Gastrocnemius medialis (tissue), 4 donors: ENCODE measurements at regions not wholly inside any gene's neighbourhood (a gene's known extent, or its start where the extent isn't known, plus 50 kb on each side); places are given as distances from the start of the nearest gene placed in this dataset.
"Not testable (repeated sequence)": the region's sequence is repeated elsewhere in the genome, so short reads cannot be mapped to it uniquely, and the experiment has no call there.

ENCODE experiments used
- ATAC-seq, 2 donors: fragments of 150-250 bp; one replicate each; pipeline ENCODE4 v1.9.1; 2016
- DNase-seq, 2 donors: peaks; one replicate each; pipeline ENCODE4 v3.0.0-alpha.2; 2019
- H3K27ac ChIP-seq, 4 donors: fragments of 200-600 bp; sonication (generic); 1 replicate in 1 of 4; 2 replicates in 3 of 4; pipeline ENCODE4 v1.5.1; 2016 to 2018; ENCODE audit warnings: mild to moderate bottlenecking in 2 of 4, moderate library complexity in 1 of 4
- H3K27me3 ChIP-seq, 3 donors: fragments of 200-600 bp; sonication (generic) in 2 of 3; 1 replicate in 1 of 3; 2 replicates in 2 of 3; pipeline versions ENCODE4 v1.5.1 to v1.6.0; 2016 to 2019; ENCODE audit warnings: mild to moderate bottlenecking in 1 of 3, moderate library complexity in 1 of 3
- H3K36me3 ChIP-seq, 2 donors: fragments of 200-600 bp; sonication (generic) in 1 of 2; one replicate each; pipeline ENCODE4 v1.5.1; 2017 to 2018
- H3K4me1 ChIP-seq, 2 donors: fragments of 200-600 bp; sonication (generic) in 1 of 2; one replicate each; pipeline ENCODE4 v1.5.1; 2016 to 2017; ENCODE audit warnings: mild to moderate bottlenecking in 2 of 2
- H3K4me3 ChIP-seq, 4 donors: fragments of 200-600 bp; sonication (generic) in 3 of 4; 1 replicate in 1 of 4; 2 replicates in 3 of 4; pipeline ENCODE4 v1.5.1; 2016 to 2019; ENCODE audit warnings: mild to moderate bottlenecking in 2 of 4
- H3K9me3 ChIP-seq, 3 donors: fragments of 200-600 bp; sonication (generic) in 2 of 3; 1 replicate in 1 of 3; 2 replicates in 2 of 3; pipeline ENCODE4 v1.5.1; 2016 to 2019
- POLR2A ChIP-seq, 2 donors: fragments of 450-650 bp; IDR thresholded peaks; one replicate each; pipeline ENCODE4 v1.6.1; 2017; ENCODE audit warnings: antibody characterized with exemption in 2 of 2, mild to moderate bottlenecking in 2 of 2, moderate library complexity in 2 of 2
- in situ Hi-C, 4 donors: fragments of 200-750 bp; cut with MboI; loops; one replicate each; pipeline versions ENCODE4 v1.15.0 to v1.8.0; 2017; ENCODE audit warnings: low sequenced_read_pairs in 4 of 4
- intact Hi-C: fragments of 100-400 bp; cut with DNase I; formaldehyde crosslinking; loops from one replicate; pipeline ENCODE4 v1.15.1; 2023; ENCODE audit warnings: low total_unique reads
- TF ChIP-seq, protein P1 (sequence below), 5 experiments: fragments of 450-650 bp in 3 of 5; fragments of 200-600 bp in 2 of 5; sonication (generic) in 2 of 5; IDR thresholded peaks in 4 of 5; conservative IDR thresholded peaks in 1 of 5; 1 replicate in 4 of 5; 2 replicates in 1 of 5; pipeline ENCODE4 v1.5.1; 2016 to 2019; ENCODE audit warnings: antibody characterized with exemption in 5 of 5, mild to moderate bottlenecking in 3 of 5, moderate library complexity in 3 of 5

DNA sequence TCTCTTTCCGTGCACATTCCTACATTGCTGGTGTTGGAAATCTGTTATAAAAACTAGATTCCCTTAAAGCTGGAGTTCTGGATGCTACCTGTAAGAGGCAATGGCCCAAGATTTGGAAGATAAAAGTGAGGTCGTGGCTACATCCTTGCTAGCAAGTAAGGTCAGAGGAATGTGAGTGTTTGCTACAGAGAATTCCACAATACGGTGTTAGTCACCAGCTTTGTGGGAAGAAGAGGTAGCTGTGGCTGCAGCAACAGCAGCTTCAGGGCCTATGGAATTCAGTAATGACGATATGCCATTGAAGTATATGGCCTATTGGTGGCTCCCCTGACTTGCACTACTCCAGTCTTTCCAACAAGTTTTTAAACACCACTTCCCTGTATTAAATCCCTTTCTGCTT, 227.7 kb upstream of the TMEM260 start:
- intact Hi-C loops = no loop called here
- H3K9me3 ChIP-seq = peaks cover 0 to 8% (median 0%) of the 10 kb centered on the region in 3 donors
- no peak for DNase-seq
- no peaks in the 10 kb centered on the region for H3K36me3 ChIP-seq
- H3K4me1 ChIP-seq = no peaks in the 10 kb centered on the region
- in situ Hi-C loops = no loop called here
- H3K4me3 ChIP-seq = no peak overlapping the region
- TF ChIP-seq POLR2A (IDR thresholded peaks at IDR 0.05) = no peak
- TF ChIP-seq, protein P1, sequence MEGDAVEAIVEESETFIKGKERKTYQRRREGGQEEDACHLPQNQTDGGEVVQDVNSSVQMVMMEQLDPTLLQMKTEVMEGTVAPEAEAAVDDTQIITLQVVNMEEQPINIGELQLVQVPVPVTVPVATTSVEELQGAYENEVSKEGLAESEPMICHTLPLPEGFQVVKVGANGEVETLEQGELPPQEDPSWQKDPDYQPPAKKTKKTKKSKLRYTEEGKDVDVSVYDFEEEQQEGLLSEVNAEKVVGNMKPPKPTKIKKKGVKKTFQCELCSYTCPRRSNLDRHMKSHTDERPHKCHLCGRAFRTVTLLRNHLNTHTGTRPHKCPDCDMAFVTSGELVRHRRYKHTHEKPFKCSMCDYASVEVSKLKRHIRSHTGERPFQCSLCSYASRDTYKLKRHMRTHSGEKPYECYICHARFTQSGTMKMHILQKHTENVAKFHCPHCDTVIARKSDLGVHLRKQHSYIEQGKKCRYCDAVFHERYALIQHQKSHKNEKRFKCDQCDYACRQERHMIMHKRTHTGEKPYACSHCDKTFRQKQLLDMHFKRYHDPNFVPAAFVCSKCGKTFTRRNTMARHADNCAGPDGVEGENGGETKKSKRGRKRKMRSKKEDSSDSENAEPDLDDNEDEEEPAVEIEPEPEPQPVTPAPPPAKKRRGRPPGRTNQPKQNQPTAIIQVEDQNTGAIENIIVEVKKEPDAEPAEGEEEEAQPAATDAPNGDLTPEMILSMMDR (IDR thresholded peaks at IDR 0.05 in 4 of 5, conservative IDR thresholded peaks at IDR 0.05 in 1 of 5) = no peak
- H3K27me3 ChIP-seq = no peaks in the 10 kb centered on the region
- no peak overlapping the region for H3K27ac ChIP-seq
- no peak for ATAC-seq

DNA sequence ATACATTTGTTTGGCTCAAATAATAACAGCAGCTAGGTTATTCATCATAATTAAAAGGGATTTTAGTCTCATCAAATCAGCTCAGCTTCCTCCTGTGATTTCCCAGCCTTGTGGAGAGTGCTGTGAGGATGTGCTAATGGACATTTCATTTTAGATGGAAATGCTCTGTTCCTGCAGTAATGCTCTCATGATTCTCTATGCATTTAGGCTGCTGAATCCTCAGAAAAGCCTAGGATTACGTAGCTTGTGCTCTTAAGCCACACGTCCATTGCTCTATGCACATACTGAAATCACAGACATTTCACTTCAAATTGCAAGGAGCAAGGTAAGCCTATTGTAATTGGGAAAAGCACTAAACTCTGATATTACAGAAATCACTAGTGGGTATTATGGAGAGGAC, 226.6 kb upstream of the TMEM260 start:
- Histone ChIP-seq H3K36me3 (no peaks in the 10 kb centered on the region), H3K4me1 (no peaks in the 10 kb centered on the region), H3K4me3 (no peak overlapping the region), H3K27ac (no peak overlapping the region), H3K9me3 (peaks cover 0 to 8% (median 0%) of the 10 kb centered on the region in 3 donors), H3K27me3 (no peaks in the 10 kb centered on the region)
- DNase-seq (no peak), ATAC-seq (no peak)
- in situ Hi-C loops = no loop called here
- no peak for TF ChIP-seq POLR2A (IDR thresholded peaks at IDR 0.05)
- TF ChIP-seq, protein P1 (IDR thresholded peaks at IDR 0.05 in 4 of 5, conservative IDR thresholded peaks at IDR 0.05 in 1 of 5) = no peak
- intact Hi-C loops = no loop called here

DNA sequence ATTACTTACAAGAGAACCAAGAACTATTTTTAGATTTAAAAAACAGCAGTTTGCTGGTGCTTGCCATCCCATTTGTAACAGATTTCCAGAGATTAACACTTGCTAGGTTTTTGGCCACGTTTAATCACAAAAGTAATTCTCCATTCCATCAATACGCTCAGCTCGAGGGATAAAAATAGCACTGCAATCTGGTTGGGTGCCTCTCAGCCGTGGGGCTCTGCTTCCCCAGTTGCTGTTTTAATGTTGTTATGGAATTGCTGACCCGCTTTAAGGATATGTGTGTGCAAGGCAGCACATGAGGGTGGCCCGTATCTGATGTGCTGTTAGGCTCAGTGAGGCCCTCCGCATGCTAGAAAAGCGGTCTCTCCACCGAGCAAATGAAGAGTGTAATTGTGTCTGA, 222.2 kb upstream of the TMEM260 start:
- Histone ChIP-seq H3K27ac (no peak overlapping the region), H3K4me1 (no peaks in the 10 kb centered on the region), H3K4me3 (no peak overlapping the region), H3K27me3 (no peaks in the 10 kb centered on the region), H3K36me3 (no peaks in the 10 kb centered on the region), H3K9me3 (no peaks in the 10 kb centered on the region)
- TF ChIP-seq, protein P1 (IDR thresholded peaks at IDR 0.05 in 4 of 5, conservative IDR thresholded peaks at IDR 0.05 in 1 of 5) = no peak
- no peak for TF ChIP-seq POLR2A (IDR thresholded peaks at IDR 0.05)
- intact Hi-C loops (no loop called here), in situ Hi-C loops (no loop called here)
- ATAC-seq (no peak), DNase-seq (no peak)

DNA sequence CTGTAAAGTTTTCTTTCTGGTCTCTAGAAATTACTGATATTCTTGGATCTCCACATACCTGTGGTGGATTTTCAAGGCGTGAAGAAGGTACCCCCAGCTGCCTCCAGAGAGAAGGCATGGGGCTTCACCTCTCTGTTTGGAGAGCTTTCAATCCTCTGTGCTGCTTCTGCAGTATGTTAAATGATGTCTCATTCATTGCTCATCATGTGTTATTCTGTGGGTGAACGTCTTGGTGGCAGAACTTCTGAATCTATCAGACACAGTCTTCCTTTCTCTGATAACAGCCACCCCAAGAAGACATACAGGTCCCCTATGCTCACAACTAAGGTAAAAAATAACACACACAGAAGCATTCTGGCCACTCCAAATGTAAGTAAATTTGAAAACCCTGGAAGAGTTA, 221.3 kb upstream of the TMEM260 start:
- no peaks in the 10 kb centered on the region for H3K4me1 ChIP-seq
- intact Hi-C loops = no loop called here
- in situ Hi-C loops = no loop called here
- H3K4me3 ChIP-seq = no peak overlapping the region
- H3K36me3 ChIP-seq = no peaks in the 10 kb centered on the region
- no peak overlapping the region for H3K27ac ChIP-seq
- H3K9me3 ChIP-seq = no peaks in the 10 kb centered on the region
- TF ChIP-seq, protein P1 (IDR thresholded peaks at IDR 0.05 in 4 of 5, conservative IDR thresholded peaks at IDR 0.05 in 1 of 5) = no peak
- no peak for TF ChIP-seq POLR2A (IDR thresholded peaks at IDR 0.05)
- H3K27me3 ChIP-seq = no peaks in the 10 kb centered on the region
- DNase-seq (no peak), ATAC-seq (no peak)

DNA sequence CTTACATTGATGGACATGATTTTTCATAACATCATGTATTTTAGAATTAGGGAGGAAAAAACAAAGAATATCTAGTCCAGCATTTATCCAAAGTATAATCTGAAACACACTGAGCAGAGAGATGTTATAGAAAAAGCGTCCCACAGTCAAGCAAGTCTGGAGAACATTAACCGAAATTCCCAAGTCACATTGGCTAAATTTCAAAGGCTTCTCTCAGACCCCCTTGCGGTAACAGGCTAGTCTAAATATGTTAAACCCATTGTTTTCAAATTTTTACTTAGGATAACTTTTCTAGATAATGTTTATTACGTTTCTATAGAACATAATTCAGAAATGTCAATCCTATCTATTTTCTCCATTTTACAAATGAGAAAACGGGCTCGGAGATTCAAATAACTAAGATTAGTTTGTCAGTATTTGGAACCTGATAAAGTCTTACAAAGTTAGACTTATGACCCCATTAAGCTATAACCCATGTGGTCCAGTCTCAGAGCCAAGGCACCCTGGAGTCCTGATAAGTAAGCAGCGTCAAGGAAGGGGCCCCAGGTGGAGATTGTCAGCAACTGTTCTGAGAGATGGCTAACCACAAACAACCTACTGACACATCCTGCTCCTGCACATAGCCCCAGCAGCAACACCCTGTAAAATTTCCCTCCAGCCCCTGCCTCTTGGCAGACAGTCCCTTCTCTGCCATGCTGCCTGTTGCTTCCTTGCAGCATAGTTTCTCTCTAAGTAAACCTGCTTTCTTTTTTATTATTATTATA, 220.6 kb upstream of the TMEM260 start:
- DNase-seq = no peak
- Histone ChIP-seq H3K4me3 (no peak overlapping the region), H3K36me3 (no peaks in the 10 kb centered on the region), H3K9me3 (no peaks in the 10 kb centered on the region), H3K27me3 (no peaks in the 10 kb centered on the region), H3K27ac (no peak overlapping the region), H3K4me1 (no peaks in the 10 kb centered on the region)
- intact Hi-C loops (no loop called here), in situ Hi-C loops (no loop called here)
- TF ChIP-seq, protein P1 (IDR thresholded peaks at IDR 0.05 in 4 of 5, conservative IDR thresholded peaks at IDR 0.05 in 1 of 5) = no peak
- TF ChIP-seq POLR2A (IDR thresholded peaks at IDR 0.05) = no peak
- no peak for ATAC-seq

DNA sequence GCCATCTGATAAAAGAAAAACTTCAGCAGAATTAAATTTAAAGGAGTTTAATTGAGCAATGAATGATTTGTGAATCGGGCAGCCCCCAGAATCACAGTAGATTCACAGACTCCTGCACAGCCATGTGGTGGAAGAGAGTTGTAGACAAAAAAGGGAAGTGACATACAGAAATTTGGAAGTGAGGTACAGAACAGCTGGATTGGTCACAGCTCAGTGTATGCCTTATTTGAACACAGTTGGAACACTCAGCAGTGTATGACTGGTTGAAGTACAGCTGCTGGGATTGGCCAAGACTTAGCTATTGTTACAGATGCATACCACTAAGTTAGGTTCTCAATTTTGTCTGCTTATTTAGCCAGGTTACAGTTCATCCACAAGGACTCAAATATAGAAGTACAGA, 213.9 kb upstream of the TMEM260 start:
- H3K4me3 ChIP-seq, intact Hi-C loops, H3K36me3 ChIP-seq, H3K4me1 ChIP-seq, H3K27me3 ChIP-seq, in situ Hi-C loops, H3K9me3 ChIP-seq, ATAC-seq, DNase-seq, H3K27ac ChIP-seq: not testable (repeated sequence)
